SK-N-MC (cell line): ENCODE measurements at regions not wholly inside any gene's neighbourhood (a gene's known extent, or its start where the extent isn't known, plus 50 kb on each side); places are given as distances from the start of the nearest gene placed in this dataset.

Experiments
- EZH2 ChIP-seq: fragments of 200-600 bp; sonication (generic); IDR thresholded peaks from one replicate; pipeline ENCODE4 v1.6.1; 2017; ENCODE audit warnings: antibody characterized with exemption
- FOXP2 ChIP-seq: optimal IDR thresholded peaks from 2 replicates; pipeline ENCODE3; 2011; ENCODE audit warnings: mild to moderate bottlenecking, moderate library complexity; ENCODE audit not compliant: insufficient read depth; ENCODE audit errors: extremely low read length, control extremely low read depth
- POLR2AphosphoS5 ChIP-seq: IDR thresholded peaks from 2 replicates; pipeline ENCODE4 v1.6.1; 2012; ENCODE audit warnings: mild to moderate bottlenecking, low read depth, low read length, borderline replicate concordance

DNA sequence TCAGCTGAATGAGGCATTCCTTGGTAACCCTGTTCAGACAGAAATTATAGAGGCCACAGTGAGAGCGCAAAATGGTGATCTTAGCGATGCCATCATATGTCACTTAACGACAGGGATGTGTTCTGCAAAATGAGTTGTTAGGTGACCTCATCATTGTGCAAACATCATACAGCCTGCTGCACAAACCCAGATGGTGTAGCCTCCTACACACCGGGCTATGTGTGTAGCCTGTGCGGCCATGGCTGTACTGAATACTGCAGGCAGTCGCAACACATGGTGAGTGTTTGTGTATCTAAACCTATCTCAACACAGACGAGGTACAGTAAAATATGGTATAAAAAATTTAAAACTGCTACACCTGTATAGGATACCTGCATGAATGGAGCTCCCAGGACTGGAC lies 234.1 kb upstream of the PMEPA1 start:
- TF ChIP-seq POLR2AphosphoS5 (no peak), EZH2 (no peak), FOXP2 (no peak)
